HG03108 (cell line): ENCODE measurements at regions not wholly inside any gene's neighbourhood (a gene's known extent, or its start where the extent isn't known, plus 50 kb on each side); places are given as distances from the start of the nearest gene placed in this dataset.
"Not testable (repeated sequence)": the region's sequence is repeated elsewhere in the genome, so short reads cannot be mapped to it uniquely, and the experiment has no call there.

Experiments
- ATAC-seq: cut with Tn5 transposase; IDR thresholded peaks from one replicate; pipeline ENCODE4 v1.9.1; 2021; ENCODE audit warnings: moderate library complexity; ENCODE audit not compliant: unreplicated experiment

- no peak for ATAC-seq
These were observed 756.4 kb downstream of the KCNT2 start for GRCh38 chr1:195851804-195852203.

DNA sequence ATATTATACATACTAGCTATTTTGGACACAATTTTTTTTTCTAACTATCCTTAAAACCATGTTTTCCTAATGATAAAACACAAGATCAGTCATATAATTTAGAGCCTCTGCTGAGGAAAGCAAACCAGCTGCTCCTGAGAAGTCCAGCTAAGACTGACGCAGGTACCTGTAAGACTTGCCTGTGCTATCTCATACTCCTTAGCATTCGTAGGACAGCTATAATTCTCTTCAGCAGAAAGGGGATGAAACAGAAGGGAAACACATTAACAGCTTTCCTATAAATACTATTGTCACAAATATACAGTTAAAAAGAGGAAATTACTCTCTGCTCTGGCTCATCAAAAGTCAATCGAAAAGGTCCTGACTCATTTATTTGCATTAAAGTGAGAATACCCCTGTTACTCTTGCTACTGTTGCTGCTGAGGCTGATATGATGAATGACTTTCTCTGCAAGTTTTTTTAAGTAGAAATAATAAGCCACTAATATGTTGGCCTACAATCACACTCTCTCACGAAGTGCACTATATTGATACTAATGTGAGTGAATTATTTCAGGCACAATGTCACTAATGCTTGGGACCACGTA lies 757.1 kb downstream of the KCNT2 start:
- no peak for ATAC-seq

- ATAC-seq, result no peak
These were observed 759.1 kb downstream of the KCNT2 start for GRCh38 chr1:195849180-195849579.

GRCh38 chr1:195847957-195848875 lies 760.0 kb downstream of the KCNT2 start:
- not testable (repeated sequence) for ATAC-seq

GRCh38 chr1:195831789-195832188 lies 776.5 kb downstream of the KCNT2 start:
- ATAC-seq, result no peak

GRCh38 chr1:195828325-195828724 lies 779.9 kb downstream of the KCNT2 start:
- ATAC-seq, result no peak

GRCh38 chr1:195820925-195821324 lies 787.3 kb downstream of the KCNT2 start:
- no peak for ATAC-seq

DNA sequence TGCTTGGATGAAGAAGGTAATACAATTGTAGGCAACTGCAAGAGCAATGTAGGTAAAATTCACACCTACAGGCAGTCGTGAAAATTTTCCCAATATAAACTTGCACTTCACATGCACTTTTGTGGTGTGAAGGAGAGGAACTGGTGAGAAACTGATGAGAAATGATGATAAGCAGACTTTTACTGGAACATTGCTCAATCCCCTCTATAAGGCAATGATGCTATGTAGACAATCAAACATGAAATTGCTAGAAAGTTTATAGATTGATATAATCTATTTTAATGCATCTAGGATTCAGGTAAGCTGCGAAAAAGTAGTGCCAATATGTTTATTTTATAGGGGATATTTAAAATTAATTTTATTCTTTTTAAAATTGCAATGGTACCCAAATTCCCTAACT lies 802.2 kb downstream of the KCNT2 start:
- ATAC-seq, result no peak

DNA sequence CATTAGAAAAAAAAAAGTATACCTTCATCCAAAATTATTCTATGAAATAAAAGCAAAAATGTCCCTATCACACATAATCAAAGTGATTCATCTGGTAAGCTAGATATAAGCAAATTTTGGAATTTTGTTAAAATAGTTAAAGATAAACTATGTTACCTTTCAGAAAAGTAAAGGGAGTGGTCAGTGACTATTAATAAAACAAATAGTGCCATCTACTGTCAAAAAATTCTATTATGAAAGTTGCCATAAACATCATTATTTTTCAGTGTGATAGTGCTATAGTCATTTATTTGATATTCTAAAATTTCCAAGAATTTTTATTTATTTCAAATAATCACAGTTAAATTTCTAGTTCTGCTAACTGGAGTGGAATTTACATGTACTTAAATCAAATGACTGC lies 803.7 kb downstream of the KCNT2 start:
- ATAC-seq, result no peak

DNA sequence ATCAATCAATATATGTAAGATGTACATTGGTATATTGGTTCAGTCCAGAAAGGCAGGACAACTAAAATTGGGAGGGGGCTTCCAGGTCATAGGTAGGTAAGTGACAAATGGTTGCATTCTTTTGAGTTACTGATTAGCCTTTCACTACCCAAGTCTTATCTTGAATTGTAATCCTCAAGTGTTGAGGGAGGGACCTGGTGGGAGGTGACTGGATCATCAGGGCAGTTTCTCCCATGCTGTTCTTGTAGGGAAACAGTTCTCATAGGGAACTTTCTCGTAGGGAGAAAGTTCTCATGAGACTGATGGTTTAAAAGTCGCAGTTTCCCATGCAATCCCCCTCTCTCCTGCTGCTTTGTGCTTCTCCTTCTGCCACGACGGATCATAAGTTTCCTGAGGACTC lies 809.2 kb downstream of the KCNT2 start:
- ATAC-seq, result no peak

DNA sequence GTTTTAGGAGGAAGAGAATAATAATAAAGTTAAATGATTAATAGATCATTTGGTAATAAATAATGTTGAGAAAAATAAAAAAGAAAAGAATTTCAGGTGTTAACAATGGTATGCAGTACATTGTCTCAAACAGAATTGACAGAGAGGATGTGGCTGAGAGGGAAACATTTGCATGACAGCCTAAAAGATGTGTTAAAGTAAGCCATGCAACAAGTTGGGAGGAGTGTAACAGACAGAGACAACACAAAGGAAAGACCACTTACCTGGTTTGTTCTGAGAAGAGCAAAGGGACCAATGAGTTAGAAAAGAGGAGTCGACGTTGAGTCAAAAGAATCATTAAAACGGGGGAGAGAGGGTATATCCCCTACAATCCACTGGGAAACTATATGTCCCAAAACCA lies 814.0 kb downstream of the KCNT2 start:
- no peak for ATAC-seq

GRCh38 chr1:195791796-195792195 lies 816.4 kb downstream of the KCNT2 start:
- ATAC-seq, result no peak

GRCh38 chr1:195790514-195791168 lies 817.6 kb downstream of the KCNT2 start:
- no peak for ATAC-seq

DNA sequence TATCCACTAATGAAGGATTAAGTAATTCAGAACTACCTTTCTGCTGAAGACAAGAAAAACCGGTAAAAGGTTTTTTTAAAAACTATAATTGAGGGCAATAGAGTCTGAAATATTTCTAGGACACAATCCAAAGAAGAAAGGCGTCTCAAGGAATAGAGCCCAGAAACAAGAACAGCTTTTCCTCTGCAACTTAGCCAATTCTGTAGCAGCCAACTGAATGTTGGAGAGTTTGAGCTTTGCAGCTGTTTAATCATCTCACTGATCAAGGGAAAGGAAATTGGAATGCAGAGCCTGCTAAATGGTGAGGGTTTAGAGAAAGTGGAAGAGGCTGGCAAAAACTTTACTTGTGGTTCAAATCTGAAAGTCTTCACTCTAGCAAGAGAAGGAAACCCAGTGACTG lies 818.9 kb downstream of the KCNT2 start:
- ATAC-seq, result no peak

DNA sequence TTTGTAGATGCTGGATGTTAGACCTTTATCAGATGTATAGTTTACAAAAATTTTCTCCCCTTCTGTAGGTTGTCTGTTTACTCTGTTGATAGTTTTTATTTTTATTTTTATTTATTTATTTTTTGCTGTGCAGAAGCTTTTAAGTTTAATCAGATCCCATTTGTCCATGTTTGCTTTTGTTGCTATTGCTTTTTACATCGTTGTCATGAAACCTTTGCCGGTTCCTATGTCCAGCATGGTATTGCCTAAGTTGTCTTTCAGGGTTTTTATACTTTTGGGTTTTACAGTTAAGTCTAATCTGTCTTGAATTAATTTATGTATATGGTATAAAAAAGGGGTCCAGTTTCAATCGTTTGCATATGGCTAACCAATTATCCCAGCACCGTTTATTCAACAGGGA lies 819.5 kb downstream of the KCNT2 start:
- no peak for ATAC-seq

DNA sequence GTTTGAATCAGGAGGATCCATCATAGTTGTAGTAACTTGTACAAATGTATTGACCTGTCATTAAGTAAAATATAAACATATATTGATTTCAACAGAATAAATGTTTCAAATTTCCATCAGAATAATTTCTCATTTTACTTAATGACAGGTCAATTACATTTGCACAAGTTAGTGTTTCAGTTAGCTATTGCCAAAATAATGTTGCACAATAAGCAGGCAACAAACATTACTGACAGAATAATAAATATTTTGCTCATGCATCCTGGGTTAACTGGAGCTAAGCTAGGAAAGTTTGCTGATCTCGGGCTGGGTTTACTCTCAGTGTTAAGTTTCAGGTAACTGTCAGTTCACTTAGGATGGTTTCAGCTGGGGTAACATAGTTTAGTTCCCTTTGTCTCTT lies 822.4 kb downstream of the KCNT2 start:
- no peak for ATAC-seq

- ATAC-seq, result no peak
These were observed 834.3 kb downstream of the KCNT2 start for GRCh38 chr1:195773931-195774330.

DNA sequence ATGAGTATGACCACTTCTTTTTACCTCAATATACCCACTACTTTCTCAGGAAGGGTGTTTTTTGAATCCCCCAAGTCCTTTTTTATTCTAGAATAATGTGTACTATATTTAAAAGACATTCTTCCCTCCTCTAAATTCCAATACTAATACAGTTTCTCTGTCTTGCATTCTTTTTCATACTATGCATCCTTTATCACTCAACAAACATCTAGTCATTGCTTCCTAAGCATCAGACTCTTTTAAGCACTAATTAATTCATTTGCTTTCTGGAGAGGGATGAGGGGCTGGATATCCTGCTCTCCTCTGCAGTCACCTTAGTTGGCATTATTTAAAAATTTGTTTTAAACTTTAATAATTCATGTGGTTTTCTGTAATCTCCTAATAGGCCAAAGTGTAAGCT lies 838.8 kb downstream of the KCNT2 start:
- ATAC-seq, result no peak

DNA sequence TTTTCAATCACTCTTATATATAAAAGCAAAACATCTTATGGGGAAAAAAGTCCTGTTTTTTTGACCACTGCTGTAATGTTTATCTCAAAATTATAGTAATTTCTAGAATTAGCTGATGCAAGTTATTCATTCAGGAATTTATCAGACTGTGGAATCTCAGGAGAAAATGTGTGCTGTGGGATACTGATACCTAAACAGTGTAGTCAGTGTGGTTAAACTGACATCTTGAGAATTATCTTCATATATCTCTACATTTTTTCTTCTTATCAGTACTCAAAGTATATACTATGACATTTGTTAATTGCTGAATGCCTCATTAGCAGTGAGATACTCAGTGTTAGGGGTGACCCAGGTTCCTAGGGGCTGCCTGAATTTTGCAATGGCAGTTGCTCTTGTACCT lies 839.3 kb downstream of the KCNT2 start:
- no peak for ATAC-seq

- ATAC-seq, result no peak
These were observed 839.9 kb downstream of the KCNT2 start for GRCh38 chr1:195768377-195768776.

DNA sequence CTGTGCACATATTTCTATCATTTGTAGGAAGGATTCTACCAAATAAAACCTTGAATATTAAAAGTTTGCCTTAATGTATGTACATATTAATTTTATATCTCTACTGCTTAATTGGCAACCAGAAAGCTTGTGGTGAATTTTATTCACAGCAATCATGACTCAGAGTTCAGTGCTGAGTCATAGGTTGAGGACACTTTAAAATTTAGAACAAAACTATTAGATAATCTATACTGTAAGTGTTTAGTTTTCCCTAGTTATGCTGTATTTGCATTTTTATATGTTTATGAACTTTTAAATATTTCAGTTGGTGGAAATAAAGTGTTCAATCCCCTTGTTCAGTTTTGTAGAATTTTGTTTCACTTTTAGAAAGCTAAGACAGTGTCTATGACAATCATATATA lies 841.5 kb downstream of the KCNT2 start:
- no peak for ATAC-seq

DNA sequence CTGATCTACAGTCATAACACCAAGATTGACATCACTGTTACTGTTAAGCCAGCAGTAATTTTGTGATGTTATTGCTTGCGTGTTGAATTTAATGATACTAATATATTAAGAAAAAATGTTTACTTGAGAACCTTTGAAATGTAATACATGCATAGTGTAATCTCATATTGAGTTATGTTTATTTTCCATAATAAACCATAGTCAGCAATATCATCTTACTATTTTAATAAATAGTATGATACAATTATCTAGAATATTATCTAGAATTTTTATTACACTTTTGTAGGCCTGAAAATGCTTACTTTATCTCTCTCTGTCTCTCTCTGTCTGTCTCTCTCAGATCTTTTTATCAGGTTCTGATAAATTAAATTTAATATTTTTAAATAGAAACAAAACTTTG lies 843.1 kb downstream of the KCNT2 start:
- no peak for ATAC-seq
